Muscle of leg (tissue), 3 donors: ENCODE measurements at regions not wholly inside any gene's neighbourhood (a gene's known extent, or its start where the extent isn't known, plus 50 kb on each side); places are given as distances from the start of the nearest gene placed in this dataset.
"Not testable (repeated sequence)": the region's sequence is repeated elsewhere in the genome, so short reads cannot be mapped to it uniquely, and the experiment has no call there.

ENCODE experiments used
- DNase-seq: peaks from one replicate; pipeline ENCODE4 v3.0.0; 2013
- H3K27ac ChIP-seq: one replicate; pipeline ENCODE4 v1.5.1; 2013; ENCODE audit warnings: mild to moderate bottlenecking, low read length, control low read depth
- H3K27me3 ChIP-seq: one replicate; pipeline ENCODE4 v1.6.1; 2013; ENCODE audit warnings: low read length; ENCODE audit not compliant: control insufficient read depth, insufficient read depth
- H3K36me3 ChIP-seq: one replicate; pipeline ENCODE4 v1.6.1; 2013; ENCODE audit warnings: low read length; ENCODE audit not compliant: control insufficient read depth, insufficient read depth
- H3K4me1 ChIP-seq: one replicate; pipeline ENCODE4 v1.6.1; 2013; ENCODE audit warnings: low read length; ENCODE audit not compliant: control insufficient read depth, insufficient read depth
- H3K4me3 ChIP-seq: one replicate; pipeline ENCODE4 v1.5.1; 2013; ENCODE audit warnings: low read length, control low read depth
- H3K9me3 ChIP-seq: replicated peaks from 2 replicates; pipeline ENCODE4 v1.6.1; 2013; ENCODE audit warnings: low read depth, low read length; ENCODE audit not compliant: control insufficient read depth
- WGBS: methylation state at CpG from one replicate; pipeline ENCODE4 v1.1.5; 2013; ENCODE audit warnings: missing lambda C conversion rate; ENCODE audit not compliant: insufficient coverage; 5-methylcytosine and 5-hydroxymethylcytosine counted together

DNA sequence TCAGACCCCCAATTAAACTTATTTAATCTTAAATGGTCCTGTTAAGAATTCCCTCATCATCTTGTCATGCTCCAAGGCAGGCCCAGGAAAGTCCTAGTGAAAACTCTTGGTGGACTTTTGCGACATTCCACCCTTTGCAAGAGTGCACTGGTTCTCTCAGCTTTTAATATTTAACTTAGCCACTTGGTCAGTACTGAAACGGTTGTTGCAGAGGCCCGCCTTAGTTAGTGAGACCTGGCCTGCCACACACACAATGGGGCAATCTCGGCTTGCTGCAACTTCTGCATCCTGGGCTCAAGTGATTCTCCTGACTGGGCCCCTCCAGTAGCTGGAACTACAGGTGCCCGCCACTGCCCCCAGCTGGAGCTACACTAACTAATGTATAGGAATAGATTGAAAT lies 1366.0 kb downstream of the UQCRFS1 start:
- 73% methylated on average over 3 of the region's 5 CpGs for WGBS
- no peaks in the 10 kb centered on the region for H3K27me3 ChIP-seq
- H3K4me3 ChIP-seq: no peak overlapping the region
- DNase-seq: no peak
- H3K4me1 ChIP-seq: no peaks in the 10 kb centered on the region
- peaks cover 65% of the 10 kb centered on the region for H3K9me3 ChIP-seq
- H3K36me3 ChIP-seq: no peaks in the 10 kb centered on the region
- H3K27ac ChIP-seq: no peak overlapping the region

DNA sequence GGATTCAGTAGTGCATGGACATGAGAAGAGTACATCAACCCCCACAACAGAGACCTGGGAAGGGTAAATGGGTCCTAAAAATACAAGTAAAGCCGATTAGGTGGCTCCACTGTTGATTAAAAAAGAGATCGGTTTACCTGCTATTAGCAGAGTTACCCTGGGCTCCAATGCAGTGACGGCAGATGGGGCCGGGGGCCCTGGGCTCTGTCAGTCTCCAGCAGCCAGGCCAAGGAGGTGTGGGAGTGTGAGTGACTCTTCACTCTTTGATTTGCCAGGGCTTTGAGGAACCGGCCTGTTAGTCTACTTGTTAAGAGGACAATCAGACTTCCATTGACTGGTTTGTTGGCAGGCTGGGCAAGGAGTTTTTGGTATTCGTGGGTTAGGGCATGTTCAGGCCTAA lies 1368.7 kb downstream of the UQCRFS1 start:
- Histone ChIP-seq H3K4me3 (no peak overlapping the region), H3K36me3 (no peaks in the 10 kb centered on the region), H3K27me3 (no peaks in the 10 kb centered on the region), H3K9me3 (peaks cover 53% of the 10 kb centered on the region), H3K4me1 (no peaks in the 10 kb centered on the region), H3K27ac (no peak overlapping the region)
- WGBS: 91% methylated on average over 5 of the region's 6 CpGs
- DNase-seq: no peak

DNA sequence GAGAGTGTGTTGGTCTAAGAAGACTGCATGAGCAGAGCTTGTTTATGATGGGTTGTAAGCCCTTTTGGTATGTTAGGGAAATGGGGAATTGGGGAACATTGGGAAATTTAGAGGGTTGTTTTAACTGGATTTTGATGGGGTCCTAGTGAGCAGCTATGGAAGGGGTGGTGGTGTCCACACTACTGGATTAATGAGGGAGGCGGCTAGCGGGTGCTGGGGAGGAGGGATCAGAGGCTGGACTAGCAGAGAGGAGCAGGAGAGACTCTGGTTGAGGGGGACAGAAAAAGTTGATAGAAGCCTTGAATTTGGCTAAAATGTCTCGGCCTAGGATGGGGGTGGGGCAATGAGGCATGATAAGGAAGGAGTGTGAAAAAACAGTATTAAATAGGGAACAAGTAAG lies 1369.1 kb downstream of the UQCRFS1 start:
- peaks cover 50% of the 10 kb centered on the region for H3K9me3 ChIP-seq
- H3K27me3 ChIP-seq: no peaks in the 10 kb centered on the region
- DNase-seq: no peak
- WGBS: 100% methylated on average over 2 of the region's 3 CpGs
- H3K4me1 ChIP-seq: no peaks in the 10 kb centered on the region
- no peaks in the 10 kb centered on the region for H3K36me3 ChIP-seq
- no peak overlapping the region for H3K4me3 ChIP-seq
- H3K27ac ChIP-seq: no peak overlapping the region

DNA sequence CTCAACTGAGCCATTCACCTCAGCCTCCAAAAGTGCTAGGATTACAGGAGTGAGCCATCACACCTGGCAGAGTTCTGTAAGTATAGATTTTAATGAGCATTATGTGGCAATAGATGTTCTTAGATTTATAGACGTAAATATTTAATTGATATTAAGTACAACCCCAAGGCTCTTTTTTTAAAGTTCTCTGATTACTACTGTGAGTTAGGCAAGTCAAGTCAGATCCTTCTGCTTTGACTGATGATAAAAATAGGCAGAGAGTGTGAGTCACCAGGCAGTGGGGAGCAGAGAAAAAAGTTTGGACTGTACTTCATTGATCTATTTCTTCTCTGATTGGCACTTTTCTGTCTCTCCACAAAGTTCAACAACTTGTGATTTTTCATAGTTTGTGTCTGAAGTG lies 1379.9 kb downstream of the UQCRFS1 start:
- DNase-seq: no peak
- H3K4me1 ChIP-seq: no peaks in the 10 kb centered on the region
- H3K4me3 ChIP-seq: no peak overlapping the region
- H3K27ac ChIP-seq: no peak overlapping the region
- H3K27me3 ChIP-seq: no peaks in the 10 kb centered on the region
- no peaks in the 10 kb centered on the region for H3K36me3 ChIP-seq
- WGBS: no CpG with 5 or more reads among the region's 1 CpG
- peaks cover 6% of the 10 kb centered on the region for H3K9me3 ChIP-seq

DNA sequence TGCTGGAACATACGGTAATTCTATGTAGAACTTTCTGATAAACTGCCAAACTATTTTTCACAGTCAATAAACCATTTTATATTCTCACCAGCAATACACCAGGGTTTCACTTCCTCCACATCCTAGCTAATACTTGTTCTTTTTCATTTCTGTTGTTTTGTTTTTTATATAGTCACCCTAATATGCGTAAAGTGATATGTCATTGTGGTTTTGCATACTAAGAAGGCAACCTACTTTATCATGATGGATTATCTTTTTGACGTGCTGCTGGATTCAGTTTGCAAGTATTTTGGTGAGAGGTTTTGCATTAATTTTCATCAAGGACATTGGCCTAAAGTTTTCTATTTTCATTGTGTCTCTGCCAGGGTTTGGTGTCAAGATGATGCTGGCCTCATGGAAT lies 1384.1 kb downstream of the UQCRFS1 start:
- Histone ChIP-seq H3K27ac (no peak overlapping the region), H3K9me3 (peaks cover 3% of the 10 kb centered on the region), H3K36me3 (no peaks in the 10 kb centered on the region), H3K4me1 (no peaks in the 10 kb centered on the region), H3K4me3 (no peak overlapping the region), H3K27me3 (no peaks in the 10 kb centered on the region)
- no CpG with 5 or more reads among the region's 3 CpGs for WGBS
- DNase-seq: no peak

DNA sequence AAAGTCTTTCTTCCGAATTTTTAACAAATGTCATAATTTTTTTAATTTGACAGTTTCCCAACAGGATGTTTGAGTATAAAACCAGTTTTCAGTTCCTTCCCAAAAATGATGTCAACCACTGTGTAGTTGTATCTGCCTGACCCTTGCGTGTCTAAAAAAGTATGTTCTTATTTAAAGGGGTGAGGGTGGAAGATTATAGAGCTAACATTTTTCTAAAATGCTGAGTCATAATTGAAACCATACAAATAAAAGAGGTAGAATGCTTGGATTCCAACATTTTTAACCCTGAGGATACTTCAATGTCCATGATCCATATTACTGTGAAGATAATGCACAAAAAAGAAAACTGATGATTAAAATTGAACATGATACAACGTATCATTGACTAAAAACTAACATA lies 1388.8 kb downstream of the UQCRFS1 start:
- Histone ChIP-seq H3K27ac (no peak overlapping the region), H3K4me3 (no peak overlapping the region), H3K4me1 (no peaks in the 10 kb centered on the region), H3K9me3 (peaks cover 20% of the 10 kb centered on the region), H3K27me3 (no peaks in the 10 kb centered on the region), H3K36me3 (no peaks in the 10 kb centered on the region)
- no CpG with 5 or more reads among the region's 3 CpGs for WGBS
- no peak for DNase-seq

DNA sequence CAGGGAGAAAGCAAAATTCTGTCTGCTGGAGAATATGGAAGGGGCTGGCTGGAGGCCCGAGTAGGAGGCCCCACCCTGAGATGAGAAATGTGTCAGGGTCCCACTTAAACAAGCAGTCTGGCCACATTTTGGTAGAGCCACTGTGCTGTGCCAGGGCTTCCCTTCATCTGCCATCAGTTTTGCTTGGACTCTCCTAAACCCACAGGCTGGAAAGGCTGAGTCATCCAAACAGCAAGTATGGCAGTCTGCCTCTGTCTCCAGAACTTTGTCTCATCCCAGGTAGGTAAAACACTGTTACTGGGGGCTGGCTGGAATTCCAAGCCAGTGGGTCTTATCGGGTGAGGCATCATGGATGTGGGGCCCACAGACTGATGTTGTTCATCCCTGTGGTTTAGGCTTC lies 1390.6 kb downstream of the UQCRFS1 start:
- Histone ChIP-seq H3K9me3 (peaks cover 20% of the 10 kb centered on the region), H3K36me3 (no peaks in the 10 kb centered on the region), H3K4me3 (no peak overlapping the region), H3K27me3 (no peaks in the 10 kb centered on the region), H3K27ac (no peak overlapping the region), H3K4me1 (no peaks in the 10 kb centered on the region)
- 50% methylated on average over 2 of the region's 2 CpGs for WGBS
- DNase-seq: no peak

DNA sequence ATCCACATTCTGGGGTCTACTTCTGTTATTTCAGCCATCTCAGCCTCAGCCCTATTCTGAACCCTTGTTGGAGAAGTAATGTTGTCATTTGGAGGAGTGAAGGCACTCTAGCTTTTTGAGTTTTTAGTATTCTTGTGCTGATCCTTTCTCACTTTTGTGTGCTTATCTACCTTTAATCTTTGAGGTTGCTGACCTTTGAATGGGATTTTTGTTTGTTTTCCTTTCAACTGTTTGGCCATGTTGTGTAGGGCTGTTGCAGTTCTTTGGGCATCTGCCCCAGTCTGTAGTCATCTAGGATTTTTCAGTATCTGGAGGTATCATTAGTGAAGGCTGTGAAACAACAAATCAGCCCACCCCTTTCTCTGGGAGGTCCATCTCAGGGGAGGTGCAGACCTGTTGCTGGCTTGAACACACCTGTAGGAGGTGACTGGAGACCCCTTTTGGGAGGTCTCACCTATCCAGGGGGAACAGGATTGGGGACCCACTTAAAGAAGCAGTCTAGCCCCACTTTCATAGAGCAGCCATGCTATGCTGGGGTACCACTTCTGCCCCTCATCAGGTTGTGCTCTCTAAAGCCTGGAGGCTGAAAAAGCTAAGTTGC lies 1391.4 kb downstream of the UQCRFS1 start:
- Histone ChIP-seq H3K4me3 (no peak overlapping the region), H3K9me3 (peaks cover 20% of the 10 kb centered on the region), H3K27me3 (no peaks in the 10 kb centered on the region), H3K36me3 (no peaks in the 10 kb centered on the region), H3K27ac (no peak overlapping the region), H3K4me1 (no peaks in the 10 kb centered on the region)
- no peak for DNase-seq

DNA sequence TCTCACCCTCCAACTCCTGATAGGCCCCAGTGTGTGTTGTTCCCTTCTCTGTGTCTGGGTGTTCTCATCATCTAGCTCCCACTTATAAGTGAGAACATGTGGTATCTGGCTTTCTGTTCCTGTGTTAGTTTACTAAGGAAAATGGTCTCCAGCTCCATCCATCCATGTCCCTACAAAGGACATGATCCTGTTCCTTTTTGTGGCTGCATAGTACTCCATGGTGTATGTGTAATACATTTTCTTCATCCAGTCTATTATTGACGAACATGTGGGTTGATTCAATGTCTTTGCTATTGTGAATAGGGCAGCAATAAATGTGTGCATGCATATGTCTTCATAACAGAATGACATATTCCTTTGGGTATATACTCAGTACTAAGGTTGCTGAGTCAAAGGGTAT lies 1397.0 kb downstream of the UQCRFS1 start:
- H3K9me3 ChIP-seq: peaks cover 8% of the 10 kb centered on the region
- no CpG with 5 or more reads among the region's 1 CpG for WGBS
- H3K27ac ChIP-seq: no peak overlapping the region

DNA sequence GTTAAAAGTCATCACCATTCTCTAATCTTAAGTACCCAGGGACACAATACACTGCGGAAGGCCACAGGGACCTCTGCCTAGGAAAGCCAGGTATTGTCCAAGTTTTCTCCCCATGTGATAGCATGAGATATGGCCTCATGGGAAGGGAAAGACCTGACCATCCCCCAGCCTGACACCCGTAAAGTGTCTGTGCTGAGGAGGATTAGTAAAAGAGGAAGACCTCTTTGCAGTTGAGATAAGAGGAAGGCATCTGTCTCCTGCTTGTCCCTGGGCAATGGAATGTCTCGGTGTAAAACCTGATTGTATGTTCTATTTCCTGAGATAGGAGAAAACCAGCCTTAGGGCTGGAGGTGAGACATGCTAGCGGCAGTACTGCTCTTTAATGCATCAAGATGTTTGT lies 1398.1 kb downstream of the UQCRFS1 start:
- not testable (repeated sequence) for H3K4me3 ChIP-seq, H3K9me3 ChIP-seq, H3K4me1 ChIP-seq, H3K27ac ChIP-seq, H3K36me3 ChIP-seq, H3K27me3 ChIP-seq, DNase-seq
- WGBS: 100% methylated on average over 1 of the region's 4 CpGs

More for the DNA sequence above, 1397.0 kb downstream of the UQCRFS1 start:
- Histone ChIP-seq H3K4me3 (no peak overlapping the region), H3K36me3 (no peaks in the 10 kb centered on the region), H3K27me3 (no peaks in the 10 kb centered on the region), H3K4me1 (no peaks in the 10 kb centered on the region)
- no peak for DNase-seq

DNA sequence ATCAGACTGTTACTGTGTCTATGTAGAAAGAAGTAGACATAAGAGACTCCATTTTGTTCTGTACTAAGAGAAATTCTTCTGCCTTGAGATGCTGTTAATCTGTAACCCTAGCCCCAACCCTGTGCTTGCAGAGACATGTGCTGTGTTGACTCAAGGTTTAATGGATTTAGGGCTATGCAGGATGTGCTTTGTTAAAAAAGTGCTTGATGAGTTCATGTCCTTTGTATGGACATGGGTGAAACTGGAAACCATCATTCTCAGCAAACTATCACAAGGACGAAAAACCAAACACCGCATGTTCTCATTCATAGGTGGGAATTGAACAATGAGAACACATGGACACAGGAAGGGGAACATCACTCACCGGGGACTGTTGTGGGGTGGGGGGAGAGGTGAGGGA lies 1398.7 kb downstream of the UQCRFS1 start:
- not testable (repeated sequence) for H3K9me3 ChIP-seq, H3K27ac ChIP-seq, DNase-seq, H3K27me3 ChIP-seq, H3K36me3 ChIP-seq, H3K4me1 ChIP-seq, H3K4me3 ChIP-seq
- WGBS: no CpG with 5 or more reads among the region's 3 CpGs
